ENCODE measurements at regions not wholly inside any gene's neighbourhood (a gene's known extent, or its start where the extent isn't known, plus 50 kb on each side); places are given as distances from the start of the nearest gene placed in this dataset.

- TF ChIP-seq POLR2AphosphoS5 (IDR thresholded peaks at IDR 0.05; ENCODE audit: low read depth, low read length): no peak
- no peak for TF ChIP-seq POLR2A (IDR thresholded peaks at IDR 0.05; ENCODE audit: low read depth, low read length)
Observed at GRCh38 chr12:102763061-102763460, 154.0 kb downstream of the PAH start.

Data from GM12892 (cell line).